ENCODE measurements at regions not wholly inside any gene's neighbourhood (a gene's known extent, or its start where the extent isn't known, plus 50 kb on each side); places are given as distances from the start of the nearest gene placed in this dataset.

DNA sequence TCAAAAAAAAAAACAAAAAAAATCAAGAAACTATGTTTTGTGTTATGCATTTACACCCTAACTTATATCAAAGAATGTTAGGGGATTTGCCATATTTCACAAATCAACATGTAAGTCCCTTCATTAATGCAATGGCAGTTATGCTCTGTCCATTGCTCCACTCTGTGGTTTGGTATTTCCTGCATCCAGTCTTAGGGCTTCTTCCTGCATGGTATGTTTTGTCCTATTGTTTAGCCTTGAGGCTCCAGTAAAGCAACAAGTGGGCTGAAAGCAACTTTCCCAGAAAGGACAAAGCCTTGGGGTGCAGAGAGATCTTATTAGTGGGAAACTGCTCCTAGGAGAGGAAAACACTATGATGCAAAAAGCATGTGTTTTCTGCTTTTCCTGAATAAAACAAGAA lies 474.1 kb downstream of the IRS1 start (continued):
- no peak for TF ChIP-seq ZNF462 (CRISPR knock-in tag; IDR thresholded peaks at IDR 0.05)

- ATAC-seq (no peak), DNase-seq (ENCODE audit: low spot score) (no peak)
- Mint-ChIP-seq H3K36me3 (ENCODE audit: low read depth) (no peaks in the 10 kb centered on the region), H3K27ac (no peak overlapping the region), H3K4me1 (peaks cover 2% of the 10 kb centered on the region; the same call in 2 of the 3 replicates), H3K27me3 (ENCODE audit: insufficient read depth, low read depth, poor library complexity) (peaks cover 2% of the 10 kb centered on the region), H3K9me3 (no peaks in the 10 kb centered on the region), H3K4me3 (no peak overlapping the region)
- H3K27me3 ChIP-seq (ENCODE audit: insufficient read depth), result no peaks in the 10 kb centered on the region
- H3K4me1 ChIP-seq (ENCODE audit: insufficient read depth), result 0 out of 2 replicates have a peak, but pooled peaks cover 9% of the 10 kb centered on the region
- H3K4me2 ChIP-seq, result no peak overlapping the region
- no peaks in the 10 kb centered on the region for H3F3A ChIP-seq (replicated peaks; ENCODE audit: low read depth)
- H3K9me2 ChIP-seq (ENCODE audit: insufficient read depth), result no peaks in the 10 kb centered on the region; the same call in 1 of the 2 replicates
- H2AFZ ChIP-seq, result no peak overlapping the region; the same call in 1 of the 2 replicates
- H3K4me3 ChIP-seq, result no peak overlapping the region
- H3K79me2 ChIP-seq (replicated peaks; ENCODE audit: insufficient read depth), result no peaks in the 10 kb centered on the region
- H3K27ac ChIP-seq (ENCODE audit: low read depth), result no peak overlapping the region
- no peaks in the 10 kb centered on the region for H3K36me3 ChIP-seq (ENCODE audit: insufficient read depth)
- no peaks in the 10 kb centered on the region for H4K20me1 ChIP-seq (replicated peaks; ENCODE audit: insufficient read depth)
- TF ChIP-seq, protein P1, sequence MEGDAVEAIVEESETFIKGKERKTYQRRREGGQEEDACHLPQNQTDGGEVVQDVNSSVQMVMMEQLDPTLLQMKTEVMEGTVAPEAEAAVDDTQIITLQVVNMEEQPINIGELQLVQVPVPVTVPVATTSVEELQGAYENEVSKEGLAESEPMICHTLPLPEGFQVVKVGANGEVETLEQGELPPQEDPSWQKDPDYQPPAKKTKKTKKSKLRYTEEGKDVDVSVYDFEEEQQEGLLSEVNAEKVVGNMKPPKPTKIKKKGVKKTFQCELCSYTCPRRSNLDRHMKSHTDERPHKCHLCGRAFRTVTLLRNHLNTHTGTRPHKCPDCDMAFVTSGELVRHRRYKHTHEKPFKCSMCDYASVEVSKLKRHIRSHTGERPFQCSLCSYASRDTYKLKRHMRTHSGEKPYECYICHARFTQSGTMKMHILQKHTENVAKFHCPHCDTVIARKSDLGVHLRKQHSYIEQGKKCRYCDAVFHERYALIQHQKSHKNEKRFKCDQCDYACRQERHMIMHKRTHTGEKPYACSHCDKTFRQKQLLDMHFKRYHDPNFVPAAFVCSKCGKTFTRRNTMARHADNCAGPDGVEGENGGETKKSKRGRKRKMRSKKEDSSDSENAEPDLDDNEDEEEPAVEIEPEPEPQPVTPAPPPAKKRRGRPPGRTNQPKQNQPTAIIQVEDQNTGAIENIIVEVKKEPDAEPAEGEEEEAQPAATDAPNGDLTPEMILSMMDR (conservative IDR thresholded peaks at IDR 0.05; ENCODE audit: low read depth in 2 of 2), result 0 out of 4 replicates have a peak, but pooled peaks of 1 of the 2 experiments have one; percentile 4
- TF ChIP-seq EZH2phosphoT487 (IDR thresholded peaks at IDR 0.05; ENCODE audit: unreplicated experiment) (no peak), JUNB (IDR thresholded peaks at IDR 0.05; ENCODE audit: unreplicated experiment) (no peak)
- TF ChIP-seq, protein P2, sequence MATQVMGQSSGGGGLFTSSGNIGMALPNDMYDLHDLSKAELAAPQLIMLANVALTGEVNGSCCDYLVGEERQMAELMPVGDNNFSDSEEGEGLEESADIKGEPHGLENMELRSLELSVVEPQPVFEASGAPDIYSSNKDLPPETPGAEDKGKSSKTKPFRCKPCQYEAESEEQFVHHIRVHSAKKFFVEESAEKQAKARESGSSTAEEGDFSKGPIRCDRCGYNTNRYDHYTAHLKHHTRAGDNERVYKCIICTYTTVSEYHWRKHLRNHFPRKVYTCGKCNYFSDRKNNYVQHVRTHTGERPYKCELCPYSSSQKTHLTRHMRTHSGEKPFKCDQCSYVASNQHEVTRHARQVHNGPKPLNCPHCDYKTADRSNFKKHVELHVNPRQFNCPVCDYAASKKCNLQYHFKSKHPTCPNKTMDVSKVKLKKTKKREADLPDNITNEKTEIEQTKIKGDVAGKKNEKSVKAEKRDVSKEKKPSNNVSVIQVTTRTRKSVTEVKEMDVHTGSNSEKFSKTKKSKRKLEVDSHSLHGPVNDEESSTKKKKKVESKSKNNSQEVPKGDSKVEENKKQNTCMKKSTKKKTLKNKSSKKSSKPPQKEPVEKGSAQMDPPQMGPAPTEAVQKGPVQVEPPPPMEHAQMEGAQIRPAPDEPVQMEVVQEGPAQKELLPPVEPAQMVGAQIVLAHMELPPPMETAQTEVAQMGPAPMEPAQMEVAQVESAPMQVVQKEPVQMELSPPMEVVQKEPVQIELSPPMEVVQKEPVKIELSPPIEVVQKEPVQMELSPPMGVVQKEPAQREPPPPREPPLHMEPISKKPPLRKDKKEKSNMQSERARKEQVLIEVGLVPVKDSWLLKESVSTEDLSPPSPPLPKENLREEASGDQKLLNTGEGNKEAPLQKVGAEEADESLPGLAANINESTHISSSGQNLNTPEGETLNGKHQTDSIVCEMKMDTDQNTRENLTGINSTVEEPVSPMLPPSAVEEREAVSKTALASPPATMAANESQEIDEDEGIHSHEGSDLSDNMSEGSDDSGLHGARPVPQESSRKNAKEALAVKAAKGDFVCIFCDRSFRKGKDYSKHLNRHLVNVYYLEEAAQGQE (IDR thresholded peaks at IDR 0.05; ENCODE audit: unreplicated experiment), result no peak
Measured at GRCh38 chr2:226320076-226320948, 479.3 kb downstream of the IRS1 start.
